A204.1 (cell line): ENCODE measurements at regions not wholly inside any gene's neighbourhood (a gene's known extent, or its start where the extent isn't known, plus 50 kb on each side); places are given as distances from the start of the nearest gene placed in this dataset.

Source experiments
- FAIRE-seq: peaks from 2 replicates; lab custom pipeline; 2012; peaks lifted over from hg19 to GRCh38; lab: Jason Lieb, UNC

DNA sequence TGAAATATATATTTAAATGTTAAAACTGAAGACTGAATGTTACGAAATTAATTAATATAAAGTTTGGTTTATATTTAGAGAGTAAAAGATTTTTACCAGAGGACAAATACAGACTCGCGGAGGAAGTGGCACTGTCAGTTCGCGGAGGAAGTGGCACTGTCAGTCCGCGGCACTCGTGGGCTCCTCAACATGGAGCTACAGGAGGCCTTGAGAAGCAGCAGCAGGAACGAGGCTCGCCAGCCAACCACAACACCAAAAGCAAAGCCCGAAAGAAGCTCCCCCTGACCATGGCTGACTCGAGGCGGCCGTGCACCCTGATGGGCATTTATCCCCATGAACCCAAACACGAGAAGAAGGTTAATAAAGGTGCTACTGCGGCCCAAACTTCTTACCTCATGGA lies 125.3 kb upstream of the PABPC4L start:
- FAIRE-seq, result no peak

DNA sequence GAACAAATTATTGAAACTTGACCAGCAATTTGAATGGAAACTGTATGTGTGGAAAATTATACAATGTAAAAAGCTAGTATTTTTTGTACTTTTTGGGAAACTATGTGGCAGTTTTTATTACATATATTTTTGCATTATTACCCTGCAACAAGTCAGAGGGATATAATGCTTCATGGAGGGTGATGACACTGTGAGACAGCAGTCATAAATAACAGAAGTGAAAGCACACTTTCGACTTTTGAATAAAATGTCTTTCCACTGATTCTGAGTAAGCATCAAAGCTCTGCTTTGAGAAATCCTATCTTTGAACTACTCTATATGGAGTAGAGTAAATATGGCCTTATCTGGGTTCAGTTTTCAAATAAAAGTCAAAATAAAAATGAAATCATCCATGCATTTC lies 122.6 kb upstream of the PABPC4L start:
- no peak for FAIRE-seq

DNA sequence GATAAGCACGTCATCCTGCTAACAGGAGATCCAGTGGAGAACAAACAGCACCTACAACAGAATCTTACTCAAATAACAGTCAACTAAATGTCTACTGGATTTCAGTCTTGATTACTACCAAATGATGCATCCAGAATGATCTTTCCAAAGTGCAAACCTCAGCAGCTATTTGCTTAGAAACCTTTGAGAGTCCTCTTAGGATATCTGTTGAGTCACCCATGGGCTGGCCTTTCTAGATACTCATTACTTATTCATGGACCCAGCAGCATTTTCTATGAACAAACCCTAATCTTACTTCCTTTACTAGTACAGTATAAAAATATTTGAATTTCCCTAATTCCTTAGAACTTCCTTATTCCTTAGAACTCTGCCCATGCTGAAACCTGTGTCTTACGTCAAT lies 118.5 kb upstream of the PABPC4L start:
- no peak for FAIRE-seq

DNA sequence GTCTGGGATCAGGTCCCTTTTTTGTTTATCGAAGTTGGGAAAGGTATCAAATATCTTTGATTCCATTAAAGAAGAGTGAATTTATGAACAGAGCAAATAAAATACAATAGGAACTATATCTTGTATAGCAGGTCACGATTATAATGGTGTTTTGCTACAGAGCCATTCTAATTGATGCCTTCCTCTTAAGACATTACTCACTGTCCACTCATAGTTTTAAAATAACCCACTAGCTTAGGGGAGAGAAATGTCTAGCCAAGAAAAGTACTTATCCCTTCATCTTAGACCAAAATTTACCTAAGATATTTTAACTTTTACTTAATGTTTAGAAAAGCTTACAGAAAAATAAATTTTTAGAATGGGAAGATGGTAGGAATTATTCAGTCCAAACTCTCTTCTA lies 112.0 kb upstream of the PABPC4L start:
- no peak for FAIRE-seq

DNA sequence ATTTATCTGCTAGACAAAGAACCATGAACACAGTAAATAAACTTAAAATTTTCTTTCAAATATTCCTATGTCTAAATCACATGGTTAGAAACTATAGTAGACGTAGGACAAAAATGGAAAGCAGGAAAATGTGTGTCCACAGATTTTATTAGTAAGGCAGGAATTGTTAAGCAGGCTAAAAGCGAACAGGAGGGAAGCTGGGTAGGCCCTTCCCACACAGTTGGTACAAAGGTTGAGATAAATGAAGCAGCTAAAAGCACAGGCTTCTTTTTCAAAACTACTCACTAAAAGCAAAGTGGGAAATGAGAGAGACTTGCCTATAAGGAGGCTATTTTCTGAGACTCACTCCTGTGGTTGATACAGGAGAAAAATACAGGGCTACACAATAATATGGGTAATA lies 108.1 kb upstream of the PABPC4L start:
- FAIRE-seq, result no peak

DNA sequence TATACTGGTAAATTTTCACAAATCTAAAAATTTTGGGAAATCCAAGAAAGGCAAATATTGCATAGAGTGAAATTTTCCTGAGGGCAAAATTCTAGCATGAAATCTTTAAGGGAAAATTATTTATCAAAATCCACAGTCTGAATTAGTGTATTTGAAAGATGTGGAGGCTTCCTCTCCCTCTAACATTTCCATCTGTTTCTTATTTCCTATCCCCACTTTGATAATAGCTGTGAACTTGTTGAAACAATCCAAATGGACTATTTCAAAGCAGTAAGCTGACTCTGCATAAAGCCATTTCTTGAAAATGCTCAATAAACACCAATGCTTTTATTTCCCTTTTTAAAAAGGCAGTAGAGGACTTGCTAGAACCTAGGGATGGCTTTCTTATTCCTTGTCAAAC lies 107.3 kb upstream of the PABPC4L start:
- no peak for FAIRE-seq

DNA sequence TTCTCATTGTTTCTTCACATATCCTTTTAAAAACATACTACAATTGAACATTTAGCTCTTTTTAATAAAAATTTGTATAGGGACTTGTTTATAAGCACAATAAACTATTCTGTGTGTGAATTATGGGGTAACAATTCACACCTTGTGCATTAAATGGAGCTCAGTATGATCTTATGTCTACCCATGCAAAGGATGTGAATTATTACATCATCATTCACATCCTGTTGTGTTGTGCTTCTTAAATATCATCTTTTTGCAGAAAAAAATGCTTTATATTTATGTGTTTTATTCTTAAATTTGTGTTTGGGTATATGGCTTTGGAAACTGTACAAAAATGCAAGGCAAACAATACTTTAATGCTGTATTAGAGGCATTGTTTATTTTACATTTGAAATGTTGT lies 96.7 kb upstream of the PABPC4L start:
- no peak for FAIRE-seq

DNA sequence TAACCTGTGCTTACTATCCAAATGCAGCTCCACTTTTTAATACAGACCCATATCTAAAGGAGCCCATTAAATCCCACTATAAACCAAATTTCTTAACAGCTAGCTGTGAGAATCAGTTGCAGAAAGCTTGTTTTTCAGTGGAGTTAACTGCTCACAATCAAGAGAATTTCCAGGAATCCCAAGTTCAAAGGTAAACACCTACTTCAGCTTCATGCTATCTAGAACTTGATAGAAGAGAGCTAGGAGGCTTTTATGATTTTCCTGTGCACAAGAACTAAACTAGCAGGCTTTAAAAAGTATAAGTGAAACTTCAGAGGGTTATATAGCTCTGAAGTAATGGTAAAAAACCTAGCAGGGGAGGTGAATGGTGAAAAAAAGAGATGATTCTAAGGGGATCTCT lies 96.2 kb upstream of the PABPC4L start:
- FAIRE-seq, result no peak

DNA sequence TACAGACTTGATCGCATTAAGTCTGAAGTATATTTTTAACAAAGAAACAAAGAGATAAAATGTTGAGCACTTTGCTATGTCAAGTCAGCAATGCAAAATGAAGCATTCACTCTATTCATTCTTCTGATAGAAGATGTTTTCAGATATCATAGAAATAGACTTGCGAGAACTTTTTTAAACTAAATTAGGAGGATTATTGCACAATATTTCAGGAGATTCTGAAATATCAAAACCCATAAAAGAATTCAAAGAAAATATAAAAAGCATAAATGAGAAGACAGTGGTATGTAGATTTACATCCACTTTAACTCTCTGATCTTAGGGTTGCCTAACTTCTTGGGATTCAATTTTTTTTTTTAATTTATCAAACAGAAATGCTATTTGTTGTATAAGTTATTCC lies 81.1 kb upstream of the PABPC4L start:
- FAIRE-seq, result no peak

DNA sequence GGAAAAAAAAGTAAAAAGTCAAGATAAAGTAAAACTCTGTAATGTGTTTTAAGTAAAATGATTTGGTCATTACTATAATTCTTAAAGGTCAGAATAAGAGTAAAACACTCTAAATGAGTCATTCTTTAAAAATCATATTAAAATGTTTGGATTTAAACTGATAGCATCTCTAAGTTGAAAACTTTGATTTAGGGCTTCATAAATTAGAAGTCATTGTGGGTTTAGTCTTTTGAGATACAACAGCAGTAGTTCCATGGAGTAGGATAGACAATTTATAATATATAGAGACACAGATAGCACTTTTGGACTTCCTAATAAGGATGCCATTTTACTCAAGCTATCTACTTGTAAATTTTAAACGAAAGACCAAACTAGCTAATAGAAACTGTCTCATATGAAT lies 77.1 kb upstream of the PABPC4L start:
- peak; percentile 81 for FAIRE-seq

DNA sequence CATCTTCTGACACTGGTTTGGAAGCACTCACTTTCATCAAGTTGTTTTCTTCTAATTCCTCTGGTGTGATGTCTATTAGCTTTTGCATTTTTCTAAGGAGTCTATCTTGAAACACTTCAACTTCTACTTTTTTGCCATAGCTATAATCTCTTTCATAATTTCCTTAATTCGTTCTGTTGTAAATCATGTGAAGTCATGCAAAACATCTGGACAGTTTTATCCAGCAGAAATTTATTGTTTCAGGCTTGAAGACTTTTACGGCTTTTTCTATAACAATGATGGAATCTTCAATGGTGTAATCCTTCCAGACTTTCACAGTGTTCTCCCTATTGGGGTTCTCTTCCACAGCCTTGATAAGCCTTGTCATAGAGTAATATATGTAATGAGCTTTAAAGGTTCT lies 74.9 kb upstream of the PABPC4L start:
- FAIRE-seq, result no peak

DNA sequence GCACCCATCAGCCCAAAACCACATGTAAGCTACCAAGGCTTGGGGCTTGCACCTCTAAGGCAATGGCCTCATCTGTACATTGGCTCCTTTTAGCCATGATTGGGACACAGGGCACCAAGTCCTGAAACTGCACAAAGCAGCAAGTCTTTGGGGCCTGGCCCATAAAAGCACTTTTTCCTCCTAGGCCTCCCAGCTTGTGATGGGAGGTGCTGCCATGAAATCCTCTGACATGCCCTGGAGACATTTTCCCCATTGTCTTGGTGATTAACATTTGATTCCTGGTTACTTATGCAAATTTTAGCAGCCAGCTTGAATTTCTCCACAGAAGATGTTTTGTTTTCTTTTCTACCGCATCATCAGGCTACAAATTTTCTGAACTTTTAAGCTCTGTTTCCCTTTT lies 58.5 kb upstream of the PABPC4L start:
- no peak for FAIRE-seq
